Mesothelial cell of epicardium (in vitro differentiated cells): ENCODE measurements at regions not wholly inside any gene's neighbourhood (a gene's known extent, or its start where the extent isn't known, plus 50 kb on each side); places are given as distances from the start of the nearest gene placed in this dataset.

Source experiments
- DNase-seq, 2 experiments: peaks; one replicate each; pipeline ENCODE4 v3.0.0; 2021; ENCODE audit warnings: low spot score in 2 of 2; ENCODE audit not compliant: unreplicated experiment in 2 of 2
- H3K27ac Mint-ChIP-seq: 2 replicates; pipeline ENCODE4 v1.8.0; 2021; ENCODE audit warnings: mixed read lengths
- H3K27me3 Mint-ChIP-seq: 2 replicates; pipeline ENCODE4 v1.8.0; 2021; ENCODE audit warnings: low read depth, mixed read lengths
- H3K36me3 Mint-ChIP-seq: 2 replicates; pipeline ENCODE4 v1.8.0; 2021; ENCODE audit warnings: mixed read lengths
- H3K4me1 Mint-ChIP-seq: 2 replicates; pipeline ENCODE4 v1.8.0; 2021; ENCODE audit warnings: mixed read lengths
- H3K4me3 Mint-ChIP-seq: 2 replicates; pipeline ENCODE4 v1.8.0; 2021; ENCODE audit warnings: mild to moderate bottlenecking, moderate library complexity, mixed read lengths
- H3K9me3 Mint-ChIP-seq: 2 replicates; pipeline ENCODE4 v1.8.0; 2021; ENCODE audit warnings: mixed read lengths
- TF ChIP-seq, protein P1 (sequence below): fragments of 200-600 bp; sonication (generic); IDR thresholded peaks from one replicate; pipeline ENCODE4 v1.5.0; 2021; ENCODE audit warnings: antibody characterized with exemption; ENCODE audit not compliant: unreplicated experiment

DNA sequence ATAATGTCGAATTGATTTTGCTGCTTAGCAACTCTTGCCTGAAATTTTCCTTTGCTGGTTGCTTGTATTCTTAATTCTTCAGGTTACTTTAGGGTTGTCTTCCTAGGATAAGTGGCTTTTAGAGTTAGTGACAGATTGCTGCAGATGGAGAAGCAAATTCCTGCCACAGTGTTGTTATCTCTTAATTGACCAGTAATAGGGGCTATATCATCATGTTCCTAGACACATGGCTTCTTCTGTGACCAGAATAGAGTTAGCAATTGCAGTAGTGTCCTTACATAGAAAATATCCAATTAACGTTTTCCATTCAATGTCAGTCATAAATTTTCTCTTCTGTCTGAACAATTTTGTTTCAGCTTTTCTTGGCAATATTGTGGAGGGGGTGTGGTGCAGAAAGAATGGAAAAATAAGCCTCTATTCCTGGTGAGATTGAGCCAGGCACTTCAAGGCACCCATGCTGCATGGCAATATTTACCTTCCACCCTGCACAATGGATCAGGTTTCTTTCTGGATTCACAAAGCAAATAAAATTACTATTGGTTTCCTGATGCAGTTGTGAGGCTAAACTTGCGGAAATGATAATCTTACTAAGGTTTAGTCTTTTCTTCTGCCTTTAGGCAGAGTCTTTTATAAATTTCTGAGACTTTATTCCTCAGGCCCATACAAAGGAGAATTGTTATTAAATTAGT lies 1481.5 kb downstream of the EFNA5 start:
- peaks cover 1% of the 10 kb centered on the region for H3K36me3 Mint-ChIP-seq
- DNase-seq: no peak
- no peak overlapping the region for H3K4me3 Mint-ChIP-seq
- no peaks in the 10 kb centered on the region for H3K27me3 Mint-ChIP-seq
- H3K27ac Mint-ChIP-seq: no peak overlapping the region
- H3K4me1 Mint-ChIP-seq: no peaks in the 10 kb centered on the region
- peaks cover 10% of the 10 kb centered on the region for H3K9me3 Mint-ChIP-seq
- TF ChIP-seq, protein P1, sequence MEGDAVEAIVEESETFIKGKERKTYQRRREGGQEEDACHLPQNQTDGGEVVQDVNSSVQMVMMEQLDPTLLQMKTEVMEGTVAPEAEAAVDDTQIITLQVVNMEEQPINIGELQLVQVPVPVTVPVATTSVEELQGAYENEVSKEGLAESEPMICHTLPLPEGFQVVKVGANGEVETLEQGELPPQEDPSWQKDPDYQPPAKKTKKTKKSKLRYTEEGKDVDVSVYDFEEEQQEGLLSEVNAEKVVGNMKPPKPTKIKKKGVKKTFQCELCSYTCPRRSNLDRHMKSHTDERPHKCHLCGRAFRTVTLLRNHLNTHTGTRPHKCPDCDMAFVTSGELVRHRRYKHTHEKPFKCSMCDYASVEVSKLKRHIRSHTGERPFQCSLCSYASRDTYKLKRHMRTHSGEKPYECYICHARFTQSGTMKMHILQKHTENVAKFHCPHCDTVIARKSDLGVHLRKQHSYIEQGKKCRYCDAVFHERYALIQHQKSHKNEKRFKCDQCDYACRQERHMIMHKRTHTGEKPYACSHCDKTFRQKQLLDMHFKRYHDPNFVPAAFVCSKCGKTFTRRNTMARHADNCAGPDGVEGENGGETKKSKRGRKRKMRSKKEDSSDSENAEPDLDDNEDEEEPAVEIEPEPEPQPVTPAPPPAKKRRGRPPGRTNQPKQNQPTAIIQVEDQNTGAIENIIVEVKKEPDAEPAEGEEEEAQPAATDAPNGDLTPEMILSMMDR: no peak

DNA sequence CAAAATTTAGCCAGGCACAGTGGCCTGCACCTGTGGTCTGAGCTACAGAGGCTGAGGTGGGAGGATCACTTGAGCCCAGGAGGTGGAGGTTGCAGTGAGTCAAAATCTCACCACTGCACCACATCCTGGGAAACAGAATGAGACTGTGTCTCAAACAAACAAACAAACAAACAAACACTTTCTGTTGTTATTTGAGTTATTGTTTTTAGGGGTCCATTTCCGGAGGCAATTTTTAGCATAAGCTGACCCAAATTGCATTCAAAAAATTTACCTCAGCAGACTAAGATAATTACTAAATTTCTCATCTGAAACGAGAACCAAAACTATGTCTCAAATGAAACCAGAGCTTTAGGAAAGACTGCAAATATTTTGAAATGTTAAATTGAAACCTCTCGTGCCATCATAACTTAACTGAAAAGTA lies 1485.1 kb downstream of the EFNA5 start:
- TF ChIP-seq, protein P1: no peak
- peaks cover 2% of the 10 kb centered on the region for H3K4me1 Mint-ChIP-seq
- H3K27ac Mint-ChIP-seq: no peak overlapping the region
- H3K9me3 Mint-ChIP-seq: peaks cover 13% of the 10 kb centered on the region
- DNase-seq: no peak
- no peak overlapping the region for H3K4me3 Mint-ChIP-seq
- no peaks in the 10 kb centered on the region for H3K27me3 Mint-ChIP-seq
- peaks cover 1% of the 10 kb centered on the region for H3K36me3 Mint-ChIP-seq

DNA sequence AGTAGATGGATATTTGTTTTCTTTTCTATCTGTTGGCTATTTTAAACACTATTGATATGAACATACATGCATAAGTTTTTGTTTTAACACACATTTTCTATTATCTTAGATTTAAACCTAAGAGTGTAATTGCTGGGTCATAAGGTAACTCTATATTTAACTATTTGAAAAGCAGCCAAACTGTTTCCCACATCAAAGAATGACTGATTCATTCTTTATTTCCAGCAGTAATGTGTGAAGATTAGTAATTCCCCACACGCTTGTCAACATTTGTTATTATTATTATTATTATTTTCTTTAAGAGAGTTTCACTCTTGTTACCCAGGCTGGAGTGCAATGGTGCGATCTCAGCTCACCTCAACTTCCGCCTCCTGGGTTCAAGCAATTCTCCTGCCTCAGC lies 1495.8 kb downstream of the EFNA5 start:
- DNase-seq: no peak
- H3K27me3 Mint-ChIP-seq: no peaks in the 10 kb centered on the region
- H3K4me1 Mint-ChIP-seq: peaks cover 2% of the 10 kb centered on the region
- H3K36me3 Mint-ChIP-seq: peaks cover 13% of the 10 kb centered on the region
- H3K4me3 Mint-ChIP-seq: no peak overlapping the region
- TF ChIP-seq, protein P1: no peak
- H3K9me3 Mint-ChIP-seq: peaks cover 43% of the 10 kb centered on the region
- no peak overlapping the region for H3K27ac Mint-ChIP-seq

DNA sequence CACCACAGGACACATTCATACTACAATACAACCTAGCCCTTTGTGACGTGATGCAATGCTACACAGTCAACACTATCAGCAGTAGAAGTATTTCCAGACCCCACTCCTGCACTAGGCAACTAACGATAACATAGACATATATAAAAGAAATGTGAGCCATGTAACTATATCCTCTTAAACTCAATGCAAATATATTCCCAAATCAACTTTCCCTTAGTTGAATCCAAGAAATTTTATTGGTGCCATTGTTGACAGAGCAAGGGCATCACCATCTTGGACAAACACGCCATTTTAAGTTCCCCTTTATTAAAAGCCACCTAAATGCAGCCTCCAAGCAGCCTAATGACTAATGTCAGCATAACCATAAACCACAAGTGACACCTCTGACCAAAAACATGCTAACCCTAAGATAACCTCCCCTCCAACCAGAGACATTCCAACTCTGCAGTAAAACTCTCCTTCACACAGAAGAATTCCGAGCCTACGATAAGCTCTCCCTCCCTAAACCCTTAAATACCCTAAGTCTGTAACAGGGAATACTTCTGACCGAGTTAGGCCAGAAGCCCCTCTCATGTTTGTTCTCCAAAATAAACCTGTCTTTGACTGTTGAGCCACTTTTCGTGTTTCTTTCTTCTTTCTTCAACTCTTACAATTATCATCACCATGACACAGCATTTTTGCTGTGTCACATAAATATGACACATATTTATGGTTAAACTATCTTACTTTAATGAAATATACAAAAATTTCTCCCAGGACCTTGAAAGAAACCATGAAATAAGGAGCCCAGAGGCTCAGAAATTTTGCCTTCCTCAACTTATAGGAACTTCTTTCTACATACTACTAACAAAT lies 1497.8 kb downstream of the EFNA5 start:
- Mint-ChIP-seq H3K36me3 (peaks cover 13% of the 10 kb centered on the region), H3K27ac (no peak overlapping the region), H3K4me1 (peaks cover 2% of the 10 kb centered on the region), H3K4me3 (no peak overlapping the region), H3K9me3 (peaks cover 36% of the 10 kb centered on the region), H3K27me3 (no peaks in the 10 kb centered on the region)
- TF ChIP-seq, protein P1: no peak
- DNase-seq: no peak

DNA sequence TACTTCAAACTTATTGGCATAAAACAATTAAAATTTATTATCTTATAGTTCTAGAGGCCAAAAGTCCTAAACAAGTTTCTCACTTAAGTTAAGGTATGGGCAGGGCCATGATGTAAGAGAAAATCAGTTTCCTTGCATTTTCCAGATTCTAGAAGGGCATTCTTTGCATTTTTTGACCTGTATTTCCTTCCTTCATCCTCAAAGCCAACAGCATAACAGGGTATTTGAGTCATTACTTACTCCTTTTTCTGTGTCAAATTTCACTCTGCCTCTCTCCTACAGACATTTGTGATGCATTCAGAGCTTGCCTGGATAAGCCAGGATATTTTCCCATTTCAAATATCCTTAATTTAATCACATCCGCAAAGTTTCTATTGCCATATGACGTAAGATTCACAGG lies 1499.0 kb downstream of the EFNA5 start:
- no peak overlapping the region for H3K4me3 Mint-ChIP-seq

More for the DNA sequence above, 1499.0 kb downstream of the EFNA5 start:
- TF ChIP-seq, protein P1: no peak
- peaks cover 28% of the 10 kb centered on the region for H3K9me3 Mint-ChIP-seq
- H3K36me3 Mint-ChIP-seq: peaks cover 10% of the 10 kb centered on the region
- H3K4me1 Mint-ChIP-seq: peaks cover 2% of the 10 kb centered on the region
- no peak for DNase-seq
- H3K27me3 Mint-ChIP-seq: no peaks in the 10 kb centered on the region
- no peak overlapping the region for H3K27ac Mint-ChIP-seq
